Osteoblast (primary cell): ENCODE measurements at regions not wholly inside any gene's neighbourhood (a gene's known extent, or its start where the extent isn't known, plus 50 kb on each side); places are given as distances from the start of the nearest gene placed in this dataset.

Source experiments
- DNase-seq: peaks from one replicate; pipeline ENCODE4 v3.0.0; 2011; ENCODE audit warnings: low spot score, mixed read lengths; ENCODE audit not compliant: insufficient read length; ENCODE audit errors: missing footprints
- H2AFZ ChIP-seq: 2 replicates; pipeline ENCODE4 v1.6.0; 2011; ENCODE audit warnings: mild to moderate bottlenecking, low read length
- H3K27ac ChIP-seq: 2 replicates; pipeline ENCODE4 v1.5.1; 2011; ENCODE audit warnings: mild to moderate bottlenecking, low read depth, low read length, moderate library complexity
- H3K27me3 ChIP-seq: 2 replicates; pipeline ENCODE4 v1.6.0; 2012; ENCODE audit warnings: mild to moderate bottlenecking, control low read depth, inconsistent platforms, low read length, moderate library complexity; ENCODE audit not compliant: insufficient read depth
- H3K36me3 ChIP-seq: 2 replicates; pipeline ENCODE4 v1.5.1; 2011; ENCODE audit warnings: mild to moderate bottlenecking, low read length, control low read depth, moderate library complexity; ENCODE audit not compliant: insufficient read depth
- H3K4me1 ChIP-seq: 2 replicates; pipeline ENCODE4 v1.5.1; 2011; ENCODE audit warnings: mild to moderate bottlenecking, low read length, control low read depth, moderate library complexity; ENCODE audit not compliant: insufficient read depth
- H3K4me2 ChIP-seq: 2 replicates; pipeline ENCODE4 v1.6.0; 2011; ENCODE audit warnings: mild to moderate bottlenecking, low read length; ENCODE audit not compliant: insufficient read depth
- H3K4me3 ChIP-seq: fragments of 200-600 bp; sonication (generic); 3 replicates; pipeline ENCODE4 v1.5.1; 2012; ENCODE audit warnings: mild to moderate bottlenecking, low read length, inconsistent platforms; ENCODE audit not compliant: insufficient read depth
- H3K79me2 ChIP-seq: 2 replicates; pipeline ENCODE4 v1.6.0; 2012; ENCODE audit warnings: mild to moderate bottlenecking, low read length, control low read depth, inconsistent platforms; ENCODE audit not compliant: insufficient read depth
- H3K9me3 ChIP-seq: 2 replicates; pipeline ENCODE4 v1.5.1; 2011; ENCODE audit warnings: low read depth, low read length, control low read depth
- H4K20me1 ChIP-seq: 2 replicates; pipeline ENCODE4 v1.6.0; 2012; ENCODE audit warnings: mild to moderate bottlenecking, low read length, control low read depth; ENCODE audit not compliant: insufficient read depth
- CTCF ChIP-seq: IDR thresholded peaks from 2 replicates; pipeline ENCODE4 v1.5.1; 2011; ENCODE audit warnings: mild to moderate bottlenecking, low read depth, low read length, moderate library complexity; ENCODE audit errors: extremely low read depth

GRCh38 chr1:38238294-38238693 lies 191.7 kb upstream of the POU3F1 start:
- H3K27me3 ChIP-seq = no peaks in the 10 kb centered on the region
- no peaks in the 10 kb centered on the region for H3K79me2 ChIP-seq
- no peak overlapping the region for H3K4me3 ChIP-seq
- H3K36me3 ChIP-seq = no peaks in the 10 kb centered on the region
- no peaks in the 10 kb centered on the region for H3K9me3 ChIP-seq
- DNase-seq = peak; percentile 57
- peaks cover 9% of the 10 kb centered on the region for H3K4me1 ChIP-seq
- no peak for TF ChIP-seq CTCF
- H3K4me2 ChIP-seq = no peak overlapping the region
- H3K27ac ChIP-seq = no peak overlapping the region
- H2AFZ ChIP-seq = no peak overlapping the region
- no peaks in the 10 kb centered on the region for H4K20me1 ChIP-seq

- peak; percentile 86 for DNase-seq
- TF ChIP-seq CTCF = no peak
- no peak overlapping the region for H3K27ac ChIP-seq
- peak overlapping the region; percentile 16 for H3K4me2 ChIP-seq
- H3K27me3 ChIP-seq = no peaks in the 10 kb centered on the region
- no peaks in the 10 kb centered on the region for H3K36me3 ChIP-seq
- H3K4me3 ChIP-seq = no peak overlapping the region
- H3K9me3 ChIP-seq = no peaks in the 10 kb centered on the region
- H2AFZ ChIP-seq = no peak overlapping the region
- peaks cover 9% of the 10 kb centered on the region for H3K4me1 ChIP-seq
- no peaks in the 10 kb centered on the region for H3K79me2 ChIP-seq
- no peaks in the 10 kb centered on the region for H4K20me1 ChIP-seq
Measured at GRCh38 chr1:38235705-38236104, 189.1 kb upstream of the POU3F1 start.

GRCh38 chr1:38231941-38232340 lies 185.3 kb upstream of the POU3F1 start:
- DNase-seq = no peak
- TF ChIP-seq CTCF = no peak
- H3K9me3 ChIP-seq = no peaks in the 10 kb centered on the region
- peaks cover 9% of the 10 kb centered on the region for H3K4me1 ChIP-seq
- no peak overlapping the region for H3K4me3 ChIP-seq
- no peaks in the 10 kb centered on the region for H4K20me1 ChIP-seq
- no peaks in the 10 kb centered on the region for H3K27me3 ChIP-seq
- H3K4me2 ChIP-seq = no peak overlapping the region
- H3K36me3 ChIP-seq = no peaks in the 10 kb centered on the region
- no peak overlapping the region for H2AFZ ChIP-seq
- no peaks in the 10 kb centered on the region for H3K79me2 ChIP-seq
- no peak overlapping the region for H3K27ac ChIP-seq

GRCh38 chr1:38228718-38229117 lies 182.1 kb upstream of the POU3F1 start:
- Histone ChIP-seq H3K4me1 (no peaks in the 10 kb centered on the region), H3K9me3 (no peaks in the 10 kb centered on the region), H4K20me1 (no peaks in the 10 kb centered on the region), H3K27ac (no peak overlapping the region), H3K79me2 (no peaks in the 10 kb centered on the region), H3K4me3 (no peak overlapping the region), H3K36me3 (no peaks in the 10 kb centered on the region), H2AFZ (no peak overlapping the region), H3K27me3 (no peaks in the 10 kb centered on the region), H3K4me2 (no peak overlapping the region)
- DNase-seq = no peak
- TF ChIP-seq CTCF = no peak
